ENCODE measurements at regions not wholly inside any gene's neighbourhood (a gene's known extent, or its start where the extent isn't known, plus 50 kb on each side); places are given as distances from the start of the nearest gene placed in this dataset.

DNA sequence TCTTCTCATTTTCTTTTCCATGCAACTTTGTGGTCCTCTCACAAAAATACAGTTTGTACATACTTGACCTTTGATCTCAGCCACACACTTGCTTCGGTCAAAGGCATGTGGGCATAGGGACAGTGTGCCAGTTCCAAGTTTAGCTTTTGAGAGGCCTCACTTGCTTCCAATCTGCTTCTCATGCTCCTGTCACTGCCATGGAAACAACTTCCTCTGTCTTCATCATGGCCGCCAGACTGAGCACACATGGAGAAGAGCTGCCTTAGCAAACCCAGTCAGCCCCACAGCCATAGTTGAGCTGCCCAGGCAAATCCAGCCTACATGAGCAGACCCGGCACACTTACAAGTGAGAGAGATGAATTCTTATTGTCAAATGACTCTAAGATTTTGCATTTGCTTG lies 138.2 kb upstream of the TUSC1 start:
- no peak for DNase-seq (ENCODE audit: low spot score)
- Histone ChIP-seq H3K4me3 (ENCODE audit: low read depth, low read length, poor library complexity, severe bottlenecking) (no peak overlapping the region), H3K4me1 (ENCODE audit: insufficient read depth, low read length, poor library complexity, severe bottlenecking) (no peaks in the 10 kb centered on the region), H3K36me3 (ENCODE audit: insufficient read depth, low read length) (no peaks in the 10 kb centered on the region), H4K20me1 (ENCODE audit: insufficient read depth, low read length) (no peaks in the 10 kb centered on the region), H3K79me2 (ENCODE audit: insufficient read depth, low read depth, low read length) (no peaks in the 10 kb centered on the region), H2AFZ (ENCODE audit: low read length) (no peak overlapping the region), H3K9me3 (ENCODE audit: low read length) (no peaks in the 10 kb centered on the region), H3K4me2 (ENCODE audit: low read length) (no peak overlapping the region), H3K27ac (ENCODE audit: low read depth, low read length, poor library complexity, severe bottlenecking) (no peak overlapping the region), H3K9me2 (ENCODE audit: insufficient read depth, low read length) (no peaks in the 10 kb centered on the region)
- intact Hi-C loops (cut with micrococcal nuclease; ENCODE audit: unreplicated experiment) = no loop called here
- TF ChIP-seq EZH2phosphoT487 (IDR thresholded peaks at IDR 0.05; ENCODE audit: borderline replicate concordance, low read depth, low read length) = no peak
- TF ChIP-seq, protein P1, sequence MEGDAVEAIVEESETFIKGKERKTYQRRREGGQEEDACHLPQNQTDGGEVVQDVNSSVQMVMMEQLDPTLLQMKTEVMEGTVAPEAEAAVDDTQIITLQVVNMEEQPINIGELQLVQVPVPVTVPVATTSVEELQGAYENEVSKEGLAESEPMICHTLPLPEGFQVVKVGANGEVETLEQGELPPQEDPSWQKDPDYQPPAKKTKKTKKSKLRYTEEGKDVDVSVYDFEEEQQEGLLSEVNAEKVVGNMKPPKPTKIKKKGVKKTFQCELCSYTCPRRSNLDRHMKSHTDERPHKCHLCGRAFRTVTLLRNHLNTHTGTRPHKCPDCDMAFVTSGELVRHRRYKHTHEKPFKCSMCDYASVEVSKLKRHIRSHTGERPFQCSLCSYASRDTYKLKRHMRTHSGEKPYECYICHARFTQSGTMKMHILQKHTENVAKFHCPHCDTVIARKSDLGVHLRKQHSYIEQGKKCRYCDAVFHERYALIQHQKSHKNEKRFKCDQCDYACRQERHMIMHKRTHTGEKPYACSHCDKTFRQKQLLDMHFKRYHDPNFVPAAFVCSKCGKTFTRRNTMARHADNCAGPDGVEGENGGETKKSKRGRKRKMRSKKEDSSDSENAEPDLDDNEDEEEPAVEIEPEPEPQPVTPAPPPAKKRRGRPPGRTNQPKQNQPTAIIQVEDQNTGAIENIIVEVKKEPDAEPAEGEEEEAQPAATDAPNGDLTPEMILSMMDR (conservative IDR thresholded peaks at IDR 0.05; ENCODE audit: low read length) = no peak
- BruUV-seq (replicated peaks) = no TSS peak
- ChIA-PET POLR2A (no interaction called here), CTCF (ENCODE audit: unreplicated experiment) (no interaction called here)

DNA sequence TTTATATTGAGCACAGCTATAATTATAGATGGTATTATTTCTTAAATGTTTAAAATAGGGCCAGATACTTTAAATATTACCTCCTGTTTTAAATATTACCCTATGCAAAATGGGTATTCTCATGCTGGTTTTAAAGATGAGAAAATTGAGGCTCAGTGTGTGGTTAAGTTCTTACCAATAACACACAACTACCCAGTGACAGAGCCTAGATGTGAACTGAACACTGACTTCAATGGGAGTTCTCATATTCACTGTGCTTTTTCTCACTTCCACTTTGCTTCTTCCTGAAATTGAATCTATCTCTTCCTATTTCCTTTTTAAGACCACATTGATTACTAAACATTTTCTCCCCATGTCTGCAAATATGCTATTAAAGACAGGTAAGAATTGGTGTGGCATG lies 135.8 kb upstream of the TUSC1 start:
- Histone ChIP-seq H3K9me3 (ENCODE audit: low read length) (no peaks in the 10 kb centered on the region), H3K27ac (ENCODE audit: low read depth, low read length, poor library complexity, severe bottlenecking) (no peak overlapping the region), H4K20me1 (ENCODE audit: insufficient read depth, low read length) (no peaks in the 10 kb centered on the region), H3K4me2 (ENCODE audit: low read length) (no peak overlapping the region), H3K4me3 (ENCODE audit: low read depth, low read length, poor library complexity, severe bottlenecking) (no peak overlapping the region), H3K9me2 (ENCODE audit: insufficient read depth, low read length) (no peaks in the 10 kb centered on the region), H3K79me2 (ENCODE audit: insufficient read depth, low read depth, low read length) (no peaks in the 10 kb centered on the region), H3K36me3 (ENCODE audit: insufficient read depth, low read length) (no peaks in the 10 kb centered on the region), H2AFZ (ENCODE audit: low read length) (no peak overlapping the region), H3K4me1 (ENCODE audit: insufficient read depth, low read length, poor library complexity, severe bottlenecking) (no peaks in the 10 kb centered on the region)
- no peak for DNase-seq (ENCODE audit: low spot score)
- CTCF ChIA-PET (ENCODE audit: unreplicated experiment) = no interaction called here
- no TSS peak for BruUV-seq (replicated peaks)
- TF ChIP-seq, protein P1 (conservative IDR thresholded peaks at IDR 0.05; ENCODE audit: low read length) = no peak
- no peak for TF ChIP-seq EZH2phosphoT487 (IDR thresholded peaks at IDR 0.05; ENCODE audit: borderline replicate concordance, low read depth, low read length)
- POLR2A ChIA-PET = no interaction called here
- intact Hi-C loops (cut with micrococcal nuclease; ENCODE audit: unreplicated experiment) = no loop called here

- Histone ChIP-seq H3K4me1 (ENCODE audit: insufficient read depth, low read length, poor library complexity, severe bottlenecking) (no peaks in the 10 kb centered on the region), H3K79me2 (ENCODE audit: insufficient read depth, low read depth, low read length) (no peaks in the 10 kb centered on the region), H3K9me2 (ENCODE audit: insufficient read depth, low read length) (no peaks in the 10 kb centered on the region), H2AFZ (ENCODE audit: low read length) (no peak overlapping the region), H3K9me3 (ENCODE audit: low read length) (no peaks in the 10 kb centered on the region), H3K4me2 (ENCODE audit: low read length) (no peak overlapping the region), H4K20me1 (ENCODE audit: insufficient read depth, low read length) (no peaks in the 10 kb centered on the region), H3K4me3 (ENCODE audit: low read depth, low read length, poor library complexity, severe bottlenecking) (no peak overlapping the region), H3K36me3 (ENCODE audit: insufficient read depth, low read length) (no peaks in the 10 kb centered on the region), H3K27ac (ENCODE audit: low read depth, low read length, poor library complexity, severe bottlenecking) (no peak overlapping the region)
- TF ChIP-seq, protein P1 (conservative IDR thresholded peaks at IDR 0.05; ENCODE audit: low read length) = no peak
- TF ChIP-seq EZH2phosphoT487 (IDR thresholded peaks at IDR 0.05; ENCODE audit: borderline replicate concordance, low read depth, low read length) = no peak
- no TSS peak for BruUV-seq (replicated peaks)
- intact Hi-C loops (cut with micrococcal nuclease; ENCODE audit: unreplicated experiment) = no loop called here
- ChIA-PET CTCF (ENCODE audit: unreplicated experiment) (no interaction called here), POLR2A (interaction anchor here (0.6 kb wide), 1 partner anchor 151 kb away, joined by 3 read pairs; no protein-coding TSS in a partner anchor)
- DNase-seq (ENCODE audit: low spot score) = no peak
Measured at GRCh38 chr9:25813478-25813877, 135.2 kb upstream of the TUSC1 start.

Data from OCI-LY7 (cell line).